Suppressor macrophage (primary cell): ENCODE measurements at regions not wholly inside any gene's neighbourhood (a gene's known extent, or its start where the extent isn't known, plus 50 kb on each side); places are given as distances from the start of the nearest gene placed in this dataset.
"Not testable (repeated sequence)": the region's sequence is repeated elsewhere in the genome, so short reads cannot be mapped to it uniquely, and the experiment has no call there.

Experiments used
- DNase-seq, 4 experiments: peaks; one replicate each; pipeline ENCODE4 v3.0.0-alpha.2; 2020 to 2022

DNA sequence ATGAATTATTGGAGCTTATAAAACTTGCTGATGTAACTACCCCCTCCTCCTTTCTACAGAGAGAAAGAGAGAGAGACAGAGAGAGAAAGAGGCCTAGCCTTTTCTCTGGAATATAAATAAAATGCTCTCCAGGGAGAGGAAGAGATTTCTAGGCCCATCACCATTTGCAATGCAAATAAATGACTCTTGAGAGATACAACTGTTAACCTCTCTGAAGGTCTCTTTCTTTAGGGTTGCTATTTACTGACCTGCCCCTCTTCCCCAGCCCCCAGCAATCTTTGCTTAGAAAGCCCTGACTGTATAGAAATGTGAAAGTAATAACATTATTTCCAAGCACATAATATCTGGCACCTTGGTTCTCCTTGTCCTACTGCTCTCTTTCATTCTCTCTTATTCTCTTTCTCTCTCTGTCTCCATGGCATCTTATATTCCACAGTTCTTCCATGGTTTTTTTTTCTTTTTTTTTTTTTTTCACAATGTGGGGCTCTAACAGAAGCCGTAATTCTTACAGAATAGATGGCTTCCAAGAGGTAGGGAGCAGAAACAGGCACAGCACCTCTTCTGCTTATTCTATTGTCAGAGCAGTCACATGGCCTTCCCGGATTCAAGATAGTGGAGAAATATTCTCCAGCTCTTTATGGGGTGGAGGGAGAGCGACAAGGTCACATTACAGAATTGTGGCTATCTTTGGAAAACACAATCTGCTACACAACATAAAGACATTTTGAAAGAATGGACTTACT lies 1087.9 kb upstream of the NUDT12 start:
- DNase-seq, result no peak

- no peak for DNase-seq
Observed at GRCh38 chr5:104646416-104646815, 1083.8 kb upstream of the NUDT12 start.

GRCh38 chr5:104643320-104643719 lies 1080.7 kb upstream of the NUDT12 start:
- no peak for DNase-seq

DNA sequence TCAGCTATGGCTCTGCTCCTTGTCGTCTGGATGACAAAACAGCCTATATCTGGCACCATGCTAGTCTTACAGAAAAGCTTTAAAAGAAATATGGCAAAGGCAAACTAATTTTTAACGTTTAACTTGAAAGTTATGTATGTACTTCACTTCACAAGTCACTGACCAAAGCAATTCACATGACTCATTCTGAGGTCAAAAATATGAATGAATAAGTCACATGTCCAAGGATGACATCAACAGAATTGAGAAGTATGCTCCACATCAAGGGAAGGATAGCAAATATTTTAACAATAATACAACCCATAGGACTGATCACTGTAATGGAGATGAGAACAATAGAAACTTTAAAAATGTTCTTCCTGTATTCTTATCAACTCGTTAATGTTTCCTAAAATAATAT lies 1072.6 kb upstream of the NUDT12 start:
- DNase-seq, result no peak

- no peak for DNase-seq
Observed at GRCh38 chr5:104628911-104629310, 1066.3 kb upstream of the NUDT12 start.

DNA sequence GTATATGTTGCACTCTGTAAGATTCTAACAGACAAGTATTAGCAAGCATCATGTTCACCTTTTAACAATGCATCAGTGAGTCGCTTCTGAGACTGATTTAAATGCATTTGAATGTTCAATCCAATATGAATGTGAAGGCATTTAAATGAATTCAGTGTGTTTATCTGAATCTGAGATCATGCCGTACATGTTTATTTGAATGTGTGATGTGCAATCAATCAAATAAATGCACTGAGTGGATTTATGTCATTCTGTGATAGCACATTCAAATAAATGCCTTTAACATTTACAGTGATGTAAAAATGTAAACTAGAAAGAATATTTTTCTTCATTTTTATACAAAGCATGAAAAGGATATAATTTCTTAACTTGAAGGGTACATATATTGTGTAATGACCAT lies 1063.5 kb upstream of the NUDT12 start:
- DNase-seq, result no peak

GRCh38 chr5:104612005-104612404 lies 1049.4 kb upstream of the NUDT12 start:
- DNase-seq, result no peak

DNA sequence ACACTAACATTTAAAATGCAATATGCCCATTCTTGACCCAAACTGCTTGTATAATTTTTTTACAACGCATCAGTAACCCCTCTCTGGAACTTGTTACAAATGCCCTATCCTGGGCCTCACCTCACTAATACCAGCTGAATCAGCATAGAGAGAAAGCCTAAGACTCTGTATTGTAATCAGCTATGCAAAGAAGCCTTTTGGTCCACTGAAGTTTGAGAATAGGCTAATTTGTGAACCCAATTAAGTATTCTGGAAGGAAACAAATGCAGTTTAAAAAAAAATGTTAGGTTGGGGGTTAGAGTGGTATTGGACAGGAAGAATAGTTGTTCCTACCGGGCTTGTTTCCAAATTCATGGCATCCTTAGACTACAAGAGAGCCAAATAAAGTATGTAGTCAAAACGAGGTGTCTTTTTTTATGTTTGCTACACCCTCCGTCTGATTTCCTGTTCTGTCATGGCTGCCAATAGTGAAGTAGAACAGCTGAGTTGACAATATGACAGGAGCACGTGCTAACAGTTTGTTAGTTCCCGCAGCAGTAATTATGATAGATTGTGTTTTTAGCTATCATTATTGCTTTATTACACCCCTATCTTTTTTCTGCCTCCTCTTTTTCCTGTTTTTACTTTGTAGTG lies 1048.7 kb upstream of the NUDT12 start:
- DNase-seq, result no peak

DNA sequence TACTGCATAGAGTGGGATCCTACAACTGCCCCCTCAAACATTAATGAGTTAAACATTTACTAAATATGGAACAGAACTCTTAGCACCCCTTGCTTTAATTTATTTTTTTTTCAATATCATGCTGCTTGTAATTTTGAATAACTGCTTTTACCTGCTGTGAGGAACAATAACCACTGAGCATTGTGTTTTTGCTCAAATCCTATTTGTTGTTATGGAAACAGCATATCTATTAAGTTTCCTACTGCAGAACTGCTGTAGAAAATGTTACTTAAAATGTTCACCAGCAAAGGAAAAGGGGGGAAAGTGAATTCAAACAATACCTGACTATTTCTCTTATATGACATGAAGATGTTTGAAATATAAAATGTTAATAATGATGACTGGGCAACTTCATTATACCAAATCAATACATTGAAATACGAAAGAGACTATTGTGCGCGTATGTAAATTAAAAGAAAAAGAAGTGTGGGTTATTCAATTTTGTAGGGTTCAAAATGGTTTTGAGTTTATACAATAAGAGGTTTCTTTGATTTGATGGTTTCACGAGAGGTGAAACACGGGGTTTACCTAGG lies 1043.8 kb upstream of the NUDT12 start:
- DNase-seq, result no peak

DNA sequence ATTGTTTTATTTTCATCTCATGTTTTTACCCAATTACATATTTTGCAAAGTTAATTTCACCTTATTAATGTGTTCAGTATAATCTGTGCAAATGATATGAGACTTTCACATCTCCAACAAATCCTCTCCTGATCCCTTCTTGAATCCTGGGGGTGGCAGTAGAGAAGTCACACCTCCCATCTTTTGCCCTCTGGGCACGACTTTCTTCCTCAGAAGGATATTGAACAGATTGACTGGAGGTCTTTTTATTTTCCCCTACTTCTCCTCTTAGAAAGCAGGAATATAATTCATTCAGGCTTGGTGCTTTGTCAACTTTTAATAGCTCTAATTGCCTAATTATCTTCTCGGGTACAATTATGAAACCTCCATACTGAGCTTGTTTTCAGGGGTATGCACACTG lies 1037.1 kb upstream of the NUDT12 start:
- no peak for DNase-seq

DNA sequence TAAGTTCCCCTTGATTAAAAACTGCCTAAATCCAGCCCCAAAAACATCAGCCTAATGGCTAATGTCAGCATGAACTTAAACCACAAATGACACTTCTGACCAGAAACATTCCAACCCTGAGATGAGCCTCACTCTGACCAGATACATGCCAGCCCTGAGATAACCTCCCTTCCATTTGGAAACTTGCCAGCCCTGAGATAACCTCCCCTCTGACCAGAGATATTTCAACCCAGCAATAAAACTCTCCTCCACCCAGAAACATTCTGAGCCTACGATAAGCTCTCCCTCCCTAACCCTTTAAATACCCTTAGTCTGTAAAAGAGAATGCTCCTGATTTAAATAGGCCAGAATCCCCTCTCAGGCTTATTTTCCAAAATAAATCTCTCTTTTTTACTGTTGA lies 1035.7 kb upstream of the NUDT12 start:
- no peak for DNase-seq

DNA sequence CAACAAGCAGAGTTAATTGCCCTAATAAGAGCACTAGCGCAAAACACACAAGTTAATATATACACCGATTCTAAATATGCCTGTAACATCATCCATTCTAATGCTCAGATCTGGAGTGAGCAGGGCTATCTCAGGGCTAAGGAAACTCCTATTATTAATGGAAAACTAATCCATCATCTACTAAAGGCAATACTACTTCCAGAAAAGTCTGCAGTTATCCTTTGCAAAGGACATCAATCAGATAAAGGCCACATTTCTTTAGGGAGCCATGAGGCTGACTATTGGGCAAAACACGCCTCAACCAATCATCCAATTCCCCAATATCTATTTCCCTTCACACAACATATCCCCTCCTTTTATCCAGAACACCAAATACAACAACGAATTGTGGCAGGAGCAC lies 1032.3 kb upstream of the NUDT12 start:
- no peak for DNase-seq

GRCh38 chr5:104576677-104577076 lies 1014.1 kb upstream of the NUDT12 start:
- no peak for DNase-seq

DNA sequence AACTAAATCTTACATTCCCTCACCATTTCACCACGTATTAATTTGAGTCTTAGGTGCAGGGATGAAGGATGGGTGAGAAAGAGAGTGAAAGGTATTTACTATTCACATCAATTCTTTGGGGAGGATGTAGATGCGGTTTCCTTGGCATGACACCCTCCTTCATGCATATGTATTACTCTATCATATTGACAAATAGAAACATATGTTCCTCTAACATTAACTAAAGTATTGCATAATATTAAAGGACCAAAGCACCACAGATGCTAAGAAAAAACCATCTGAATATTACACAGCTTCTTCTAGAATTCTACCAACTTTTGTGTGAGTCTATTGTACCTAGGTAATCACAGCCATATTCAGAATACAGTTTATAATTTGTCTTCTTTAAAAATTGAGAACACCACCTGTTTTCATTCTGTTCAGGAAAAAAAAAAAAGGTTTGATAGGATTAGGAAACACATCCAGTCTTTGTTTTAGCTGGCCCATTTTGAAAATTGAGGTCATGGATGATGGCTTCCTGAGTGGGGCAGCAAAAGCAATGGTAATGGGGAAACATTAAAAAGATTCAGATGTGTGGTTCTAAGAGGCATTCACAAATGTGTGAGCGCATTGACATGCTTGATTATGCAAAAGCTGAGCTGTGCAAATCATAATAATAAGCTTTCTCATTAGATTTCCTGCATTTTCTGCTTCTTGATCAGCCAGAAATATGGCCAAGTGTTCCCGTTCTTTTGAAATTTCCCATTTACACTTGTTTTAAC lies 1011.5 kb upstream of the NUDT12 start:
- DNase-seq, result no peak

DNA sequence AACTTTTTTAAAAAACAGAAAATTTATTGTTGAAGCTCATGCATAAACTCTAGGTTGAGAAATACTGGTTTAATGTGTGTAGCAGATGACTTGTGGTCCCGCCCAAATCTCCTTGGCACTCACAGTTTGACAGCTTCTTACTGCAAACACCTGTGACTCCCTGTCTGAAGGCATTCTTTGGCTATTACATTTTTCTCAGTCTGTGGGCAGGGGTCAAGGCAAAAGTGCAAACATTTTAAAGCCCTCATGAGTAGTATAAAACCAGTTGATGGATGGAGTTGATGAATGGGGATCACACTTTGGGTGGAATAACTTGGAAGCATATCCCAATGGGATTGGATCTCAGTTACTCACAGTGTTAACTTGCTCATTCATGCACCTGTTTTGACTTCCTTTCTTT lies 1007.0 kb upstream of the NUDT12 start:
- DNase-seq, result no peak

GRCh38 chr5:104564530-104564929 lies 1001.9 kb upstream of the NUDT12 start:
- no peak for DNase-seq

GRCh38 chr5:104556957-104557356 lies 994.4 kb upstream of the NUDT12 start:
- DNase-seq, result no peak

DNA sequence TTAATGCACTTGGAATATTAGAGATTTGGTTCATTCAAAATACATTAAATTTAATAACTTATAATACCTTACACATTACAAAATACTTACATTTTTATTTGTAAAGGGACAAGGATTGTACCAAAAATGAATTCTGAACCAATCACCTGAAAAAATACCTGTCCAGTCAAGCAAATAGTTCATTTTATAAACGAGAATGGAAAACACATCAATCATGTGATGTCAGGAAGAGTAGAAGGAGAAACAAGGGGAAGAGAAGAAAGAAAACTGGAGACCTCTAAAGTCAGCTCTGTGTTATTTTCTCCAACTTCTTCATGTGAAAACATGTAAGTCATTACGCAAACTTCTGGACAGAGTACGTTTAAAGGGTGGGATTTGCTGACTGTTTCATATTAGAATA lies 989.0 kb upstream of the NUDT12 start:
- DNase-seq, result no peak

DNA sequence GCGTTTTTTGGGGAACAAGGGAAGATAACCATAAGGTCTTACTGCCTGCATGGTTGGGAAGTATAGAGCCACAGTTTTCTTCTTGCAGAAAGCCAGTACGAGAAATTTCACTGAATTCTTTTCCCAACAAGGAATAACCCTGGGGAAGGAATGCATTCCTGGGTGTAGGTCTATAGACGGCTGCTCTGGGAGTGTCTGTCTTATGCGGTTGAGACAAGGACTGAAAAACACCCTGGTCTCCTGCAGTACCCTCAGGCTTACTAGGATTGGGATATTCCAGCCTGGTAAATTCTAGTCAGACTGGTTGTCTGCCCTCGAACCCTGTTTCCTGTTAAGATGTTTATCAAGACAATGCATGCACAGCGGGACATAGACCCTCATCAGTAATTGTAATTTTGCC lies 984.3 kb upstream of the NUDT12 start:
- DNase-seq, result not testable (repeated sequence)

GRCh38 chr5:104541141-104541785 lies 978.7 kb upstream of the NUDT12 start:
- no peak for DNase-seq

GRCh38 chr5:104540448-104540847 lies 977.9 kb upstream of the NUDT12 start:
- DNase-seq, result no peak

DNA sequence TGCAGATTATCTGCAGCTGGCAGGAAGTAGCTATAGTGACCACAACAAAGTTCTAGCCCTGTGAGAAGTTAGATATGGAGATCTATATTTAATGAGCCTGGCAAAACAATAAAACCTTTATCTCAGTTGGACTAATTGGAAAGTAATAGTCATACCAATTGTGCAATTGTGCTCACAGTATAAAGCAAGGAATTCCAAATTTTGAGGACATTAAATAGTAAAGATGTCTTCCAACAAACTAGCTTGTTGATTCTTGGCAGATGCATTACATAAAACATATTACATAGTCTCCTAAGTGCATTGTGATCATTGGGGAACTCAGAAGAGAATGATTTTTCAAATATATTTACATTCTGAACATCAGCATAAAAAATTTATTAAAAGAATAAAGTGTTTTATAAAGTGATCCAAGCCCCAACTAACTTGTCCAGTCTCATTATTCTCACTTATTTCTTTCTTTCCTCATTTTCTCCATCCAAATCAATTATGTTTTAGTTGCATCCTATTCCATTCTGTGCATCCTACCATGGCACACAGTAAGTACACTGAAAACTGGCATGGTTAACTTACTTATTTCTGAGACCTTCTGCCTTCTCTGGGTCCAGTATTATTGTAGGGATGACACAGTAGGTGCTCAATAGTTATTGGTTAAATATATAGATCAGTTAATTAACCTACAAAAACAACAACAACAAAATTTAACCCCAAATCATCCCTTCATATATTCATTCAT lies 977.2 kb upstream of the NUDT12 start:
- no peak for DNase-seq
